Fibroblast of lung (primary cell): ENCODE measurements at regions not wholly inside any gene's neighbourhood (a gene's known extent, or its start where the extent isn't known, plus 50 kb on each side); places are given as distances from the start of the nearest gene placed in this dataset.

Experiments used
- DNase-seq, 2 donors: peaks; one replicate each; pipeline versions ENCODE4 v3.0.0 to v3.0.0-alpha.2; 2010; ENCODE audit warnings: low read depth in 2 of 2
- H2AFZ ChIP-seq: 2 replicates; pipeline ENCODE4 v1.5.1; 2012; ENCODE audit warnings: low read length, control low read depth, inconsistent platforms
- H3K27ac ChIP-seq: 2 replicates; pipeline ENCODE4 v1.5.1; 2011; ENCODE audit warnings: low read length, control low read depth; ENCODE audit not compliant: insufficient read depth
- H3K27me3 ChIP-seq: 2 replicates; pipeline ENCODE4 v1.5.1; 2011; ENCODE audit warnings: mild to moderate bottlenecking, low read length; ENCODE audit not compliant: control insufficient read depth, insufficient read depth
- H3K36me3 ChIP-seq: 2 replicates; pipeline ENCODE4 v1.5.1; 2011; ENCODE audit warnings: low read length; ENCODE audit not compliant: control insufficient read depth, insufficient read depth
- H3K4me1 ChIP-seq: 2 replicates; pipeline ENCODE4 v1.5.1; 2011; ENCODE audit warnings: low read length; ENCODE audit not compliant: control insufficient read depth, insufficient read depth; ENCODE audit errors: extremely low read depth
- H3K4me2 ChIP-seq: 2 replicates; pipeline ENCODE4 v1.5.1; 2011; ENCODE audit warnings: low read length, control low read depth; ENCODE audit not compliant: insufficient read depth; ENCODE audit errors: extremely low read depth
- H3K4me3 ChIP-seq, 4 experiments: fragments of 200-600 bp in 1 of 4; sonication (generic) in 1 of 4; replicated peaks in 1 of 4; 2 replicates each; pipeline ENCODE4 v1.5.1; 2011 to 2016; ENCODE audit warnings: low read length in 4 of 4, low read depth in 3 of 4, mild to moderate bottlenecking in 3 of 4, control low read depth in 2 of 4, inconsistent platforms in 1 of 4, mixed read lengths in 1 of 4; ENCODE audit not compliant: insufficient read depth in 1 of 4; ENCODE audit errors: control extremely low read depth in 1 of 4
- H3K79me2 ChIP-seq: 2 replicates; pipeline ENCODE4 v1.5.1; 2012; ENCODE audit warnings: mild to moderate bottlenecking, low read length, inconsistent platforms; ENCODE audit not compliant: control insufficient read depth, insufficient read depth
- H3K9ac ChIP-seq: 2 replicates; pipeline ENCODE4 v1.5.1; 2011; ENCODE audit warnings: mild to moderate bottlenecking, low read length, control low read depth; ENCODE audit not compliant: insufficient read depth
- H3K9me3 ChIP-seq: 2 replicates; pipeline ENCODE4 v1.5.1; 2012; ENCODE audit warnings: low read depth, low read length; ENCODE audit not compliant: control insufficient read depth, insufficient read depth
- H4K20me1 ChIP-seq: 2 replicates; pipeline ENCODE4 v1.5.1; 2011; ENCODE audit warnings: low read length; ENCODE audit not compliant: control insufficient read depth, insufficient read depth; ENCODE audit errors: extremely low read depth
- CTCF ChIP-seq, 2 donors: IDR thresholded peaks in 1 of 2; conservative IDR thresholded peaks in 1 of 2; 1 replicate in 1 of 2; 2 replicates in 1 of 2; pipeline ENCODE4 v1.5.1; 2011 to 2012; ENCODE audit warnings: low read length in 2 of 2, control low read depth in 1 of 2, inconsistent platforms in 1 of 2, low read depth in 1 of 2, mild to moderate bottlenecking in 1 of 2
- EZH2 ChIP-seq: IDR thresholded peaks from 2 replicates; pipeline ENCODE4 v1.5.1; 2012; ENCODE audit warnings: low read length, control low read depth, mild to moderate bottlenecking; ENCODE audit errors: missing control alignments

DNA sequence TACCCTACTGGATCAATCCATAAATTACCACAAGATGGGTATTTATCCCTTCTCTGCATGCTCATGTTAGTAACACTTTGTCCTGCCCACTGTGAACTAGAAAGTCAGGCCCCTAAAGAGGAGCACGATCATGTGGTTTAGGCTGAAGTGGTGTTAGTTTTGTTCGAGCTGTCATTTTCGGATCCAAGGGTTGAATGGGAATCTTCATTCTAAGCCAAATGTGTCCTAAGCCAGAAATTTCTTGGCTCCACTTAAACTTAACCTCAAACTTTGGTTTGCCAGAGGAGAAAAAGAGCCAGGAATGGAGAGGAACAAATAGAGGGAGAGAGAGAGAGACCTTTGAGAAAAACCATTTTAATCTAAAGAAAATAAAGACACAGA lies 837.7 kb upstream of the ZNF608 start:
- no peak for TF ChIP-seq EZH2
- TF ChIP-seq CTCF (conservative IDR thresholded peaks at IDR 0.05 in 1 of 2, IDR thresholded peaks at IDR 0.05 in 1 of 2; ENCODE audit: low read depth in 1 of 2, low read length in 2 of 2): no peak
- DNase-seq: peak; percentile 66 to 73
- H3K27ac ChIP-seq: no peak overlapping the region
- no peaks in the 10 kb centered on the region for H4K20me1 ChIP-seq
- no peak overlapping the region for H2AFZ ChIP-seq
- no peak overlapping the region for H3K4me2 ChIP-seq
- H3K9me3 ChIP-seq: no peaks in the 10 kb centered on the region
- peaks cover 3% of the 10 kb centered on the region for H3K4me1 ChIP-seq
- no peak overlapping the region for H3K9ac ChIP-seq
- H3K36me3 ChIP-seq: no peaks in the 10 kb centered on the region
- H3K79me2 ChIP-seq: no peaks in the 10 kb centered on the region
- H3K4me3 ChIP-seq: no peak overlapping the region
- no peaks in the 10 kb centered on the region for H3K27me3 ChIP-seq

DNA sequence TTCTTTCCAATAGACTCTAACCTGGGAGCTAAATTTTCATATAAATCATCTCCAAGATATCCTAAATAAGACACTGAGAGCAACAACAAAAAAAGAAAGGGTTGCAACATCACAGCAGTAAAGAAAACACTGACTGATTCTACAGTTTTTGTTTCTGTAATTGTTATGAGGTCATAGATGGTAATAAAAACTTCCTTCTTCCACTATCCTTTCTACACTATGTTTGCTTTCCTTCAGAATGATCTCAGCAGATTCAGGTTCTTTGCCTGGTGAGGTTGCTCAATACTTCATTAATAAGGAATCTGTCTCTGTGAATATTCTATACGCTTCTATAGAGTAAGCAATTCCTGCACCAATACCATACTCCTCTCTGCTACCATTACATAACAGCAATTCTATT lies 835.6 kb upstream of the GRAMD2B start:
- TF ChIP-seq EZH2 (no peak), CTCF (conservative IDR thresholded peaks at IDR 0.05 in 1 of 2, IDR thresholded peaks at IDR 0.05 in 1 of 2; ENCODE audit: low read depth in 1 of 2, low read length in 2 of 2) (no peak)
- no peak overlapping the region for H3K9ac ChIP-seq
- DNase-seq: peak in 1 of 2 donors; percentile 50

GRCh38 chr5:125592856-125593255 lies 830.4 kb upstream of the GRAMD2B start:
- no peak overlapping the region for H2AFZ ChIP-seq
- no peaks in the 10 kb centered on the region for H3K79me2 ChIP-seq
- no peaks in the 10 kb centered on the region for H4K20me1 ChIP-seq
- H3K4me3 ChIP-seq: no peak overlapping the region
- peaks cover 8% of the 10 kb centered on the region for H3K4me1 ChIP-seq
- no peaks in the 10 kb centered on the region for H3K9me3 ChIP-seq
- no peak overlapping the region for H3K4me2 ChIP-seq
- no peak overlapping the region for H3K27ac ChIP-seq
- H3K9ac ChIP-seq: no peak overlapping the region
- no peaks in the 10 kb centered on the region for H3K27me3 ChIP-seq
- no peak for TF ChIP-seq EZH2
- DNase-seq: no peak
- H3K36me3 ChIP-seq: no peaks in the 10 kb centered on the region

More for the DNA sequence above, 835.6 kb upstream of the GRAMD2B start:
- Histone ChIP-seq H3K4me2 (no peak overlapping the region), H2AFZ (no peak overlapping the region), H3K4me3 (no peak overlapping the region), H3K9me3 (no peaks in the 10 kb centered on the region), H3K4me1 (peaks cover 3% of the 10 kb centered on the region), H3K79me2 (no peaks in the 10 kb centered on the region), H3K27ac (no peak overlapping the region), H3K36me3 (no peaks in the 10 kb centered on the region), H4K20me1 (no peaks in the 10 kb centered on the region), H3K27me3 (no peaks in the 10 kb centered on the region)
